AG04449 (cell line): ENCODE measurements at regions not wholly inside any gene's neighbourhood (a gene's known extent, or its start where the extent isn't known, plus 50 kb on each side); places are given as distances from the start of the nearest gene placed in this dataset.

Experiments used
- CTCF ChIA-PET: fragments of 350-600 bp; formaldehyde crosslinking; extraction: SDS; loops from one replicate; lab custom pipeline; 2021; ENCODE audit warnings: antibody characterized with exemption; lab: Yijun Ruan, JAX
- POLR2A ChIA-PET: fragments of 400-600, 350-600 bp; formaldehyde crosslinking; extraction: SDS; loops from one replicate; lab custom pipeline; 2020; ENCODE audit warnings: antibody characterized with exemption, inconsistent platforms; lab: Yijun Ruan, JAX
- DNase-seq: peaks from one replicate; pipeline ENCODE4 v3.0.0-alpha.2; 2010; ENCODE audit warnings: low read depth, low spot score
- H3K4me3 ChIP-seq: 2 replicates; pipeline ENCODE4 v1.5.1; 2011; ENCODE audit warnings: low read depth, mild to moderate bottlenecking, control low read depth, low read length
- CTCF ChIP-seq: IDR thresholded peaks from one replicate; pipeline ENCODE4 v1.5.1; 2011; ENCODE audit warnings: mild to moderate bottlenecking, moderate library complexity, low read length, control low read depth, inconsistent platforms; ENCODE audit not compliant: insufficient read depth; ENCODE audit errors: missing control alignments

- ChIA-PET CTCF (no interaction called here), POLR2A (no interaction called here)
- no peak for DNase-seq
- no peak overlapping the region for H3K4me3 ChIP-seq
- no peak for TF ChIP-seq CTCF
Measured at GRCh38 chr4:98210281-98210680, 50.9 kb upstream of the RAP1GDS1 start.

GRCh38 chr4:98209111-98209510 lies 52.1 kb upstream of the RAP1GDS1 start:
- no peak for TF ChIP-seq CTCF
- no peak for DNase-seq
- ChIA-PET CTCF (no interaction called here), POLR2A (no interaction called here)
- no peak overlapping the region for H3K4me3 ChIP-seq

- ChIA-PET POLR2A (no interaction called here), CTCF (no interaction called here)
- no peak for TF ChIP-seq CTCF
- no peak for DNase-seq
- no peak overlapping the region for H3K4me3 ChIP-seq
Measured at GRCh38 chr4:98204236-98204553, 57.0 kb upstream of the RAP1GDS1 start.

- no peak for DNase-seq
- ChIA-PET POLR2A (no interaction called here), CTCF (no interaction called here)
- TF ChIP-seq CTCF = no peak
- no peak overlapping the region for H3K4me3 ChIP-seq
Measured at GRCh38 chr4:98203332-98204235, 57.6 kb upstream of the RAP1GDS1 start.

- DNase-seq = no peak
- ChIA-PET CTCF (no interaction called here), POLR2A (no interaction called here)
- no peak for TF ChIP-seq CTCF
- no peak overlapping the region for H3K4me3 ChIP-seq
Measured at GRCh38 chr4:98202907-98203306, 58.3 kb upstream of the RAP1GDS1 start.

GRCh38 chr4:98199247-98199646 lies 56.0 kb upstream of the STPG2 start:
- TF ChIP-seq CTCF = no peak
- H3K4me3 ChIP-seq = no peak overlapping the region
- CTCF ChIA-PET = interaction anchor here (1.5 kb wide), 1 partner anchor 18 kb away, joined by 3 read pairs; no protein-coding TSS in a partner anchor
- POLR2A ChIA-PET = no interaction called here
- DNase-seq = no peak
